HG02943 (cell line): ENCODE measurements at regions not wholly inside any gene's neighbourhood (a gene's known extent, or its start where the extent isn't known, plus 50 kb on each side); places are given as distances from the start of the nearest gene placed in this dataset.

Experiments used
- ATAC-seq: cut with Tn5 transposase; IDR thresholded peaks from one replicate; pipeline ENCODE4 v1.9.1; 2021; ENCODE audit warnings: mild to moderate bottlenecking, low read depth, moderate library complexity; ENCODE audit not compliant: unreplicated experiment

DNA sequence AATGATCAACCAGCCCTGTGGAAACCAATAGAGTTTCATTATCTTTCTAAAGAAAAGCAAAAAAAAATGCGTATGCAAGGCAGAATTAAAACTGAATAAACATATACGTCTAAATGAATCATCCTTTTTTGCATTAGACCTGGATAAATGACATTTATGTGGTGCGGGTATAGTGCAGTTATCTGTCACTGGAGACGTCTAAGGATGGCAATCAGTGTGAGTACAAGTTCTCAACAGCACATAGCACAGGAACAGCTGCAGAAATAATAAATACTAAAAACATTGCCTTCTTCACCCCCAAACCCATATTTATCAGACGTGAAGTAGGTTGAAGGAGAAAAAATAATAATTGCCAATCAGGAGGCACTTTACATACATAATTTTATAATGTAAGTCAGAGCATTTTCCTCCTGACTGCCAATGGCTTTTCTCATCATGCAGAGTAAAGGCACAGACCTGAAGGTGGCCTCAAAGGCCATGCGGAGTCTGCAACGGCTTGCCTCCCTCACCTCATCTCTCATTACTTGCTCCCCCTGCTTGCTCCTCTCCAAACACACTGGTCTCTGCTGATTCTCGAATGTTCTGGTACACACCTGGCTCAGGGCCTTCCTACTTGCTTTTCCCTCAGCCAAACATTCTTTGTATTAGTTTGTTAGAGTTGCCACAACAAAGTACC lies 574.7 kb upstream of the PLXNA2 start:
- ATAC-seq = no peak

GRCh38 chr1:208820580-208821212 lies 576.5 kb upstream of the PLXNA2 start:
- no peak for ATAC-seq

DNA sequence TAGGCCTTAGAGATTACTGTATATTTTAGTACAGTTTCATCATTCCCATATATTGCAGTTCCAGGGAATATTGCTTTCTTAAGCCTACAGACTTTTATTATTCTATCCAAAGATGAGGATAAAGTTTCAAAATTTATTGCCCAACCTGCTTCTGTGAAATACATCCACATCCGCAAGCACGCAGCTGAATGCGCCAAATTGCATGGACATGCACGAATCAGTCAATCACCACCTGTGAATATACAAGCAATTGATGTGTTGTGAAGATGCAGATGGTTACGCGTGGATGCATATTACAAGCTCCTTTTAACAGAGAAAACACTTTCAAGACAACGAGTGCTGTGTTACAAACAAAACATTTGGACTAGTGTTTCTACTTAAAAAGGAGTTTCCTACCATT lies 577.8 kb upstream of the PLXNA2 start:
- ATAC-seq = no peak

DNA sequence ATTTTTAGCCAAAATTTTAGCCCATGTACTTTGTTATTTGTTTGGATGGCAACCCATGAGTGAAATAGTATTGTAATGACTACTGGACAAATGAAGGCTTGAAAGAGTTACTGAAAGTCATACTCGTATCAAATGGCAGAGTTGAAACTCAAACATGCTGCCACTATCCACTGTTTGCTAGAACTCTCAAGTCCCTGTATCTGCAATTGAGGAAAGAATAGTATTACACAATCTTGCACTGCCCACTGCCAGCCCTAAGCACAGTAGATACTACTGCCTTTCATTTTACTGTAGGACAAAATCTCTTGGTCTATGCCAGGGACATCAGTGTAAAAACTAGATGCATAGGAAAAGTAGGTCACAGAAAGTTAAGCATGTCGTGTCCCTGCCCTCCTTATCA lies 581.1 kb upstream of the PLXNA2 start:
- no peak for ATAC-seq

- no peak for ATAC-seq
Observed at GRCh38 chr1:208829595-208829994, 585.4 kb upstream of the PLXNA2 start.

GRCh38 chr1:208834381-208835096 lies 590.4 kb upstream of the PLXNA2 start:
- no peak for ATAC-seq

DNA sequence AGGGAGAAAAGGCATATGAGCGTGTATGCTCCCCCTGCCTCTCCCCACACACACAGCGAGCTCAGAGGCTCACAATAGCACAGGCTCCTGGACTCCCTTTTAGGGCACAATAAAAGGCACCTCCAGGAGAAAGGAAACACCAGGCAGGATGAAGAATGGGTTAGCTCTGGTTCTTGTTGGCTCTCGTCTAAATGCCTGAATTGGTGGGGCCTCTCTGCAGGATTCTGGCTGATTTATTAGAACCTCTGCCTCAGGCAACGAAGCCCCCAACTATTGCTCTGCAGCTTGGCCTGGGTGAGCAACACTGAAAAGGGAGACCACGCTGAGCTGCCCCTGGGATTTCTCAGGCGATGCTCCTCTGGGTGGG lies 590.9 kb upstream of the PLXNA2 start:
- ATAC-seq = no peak

DNA sequence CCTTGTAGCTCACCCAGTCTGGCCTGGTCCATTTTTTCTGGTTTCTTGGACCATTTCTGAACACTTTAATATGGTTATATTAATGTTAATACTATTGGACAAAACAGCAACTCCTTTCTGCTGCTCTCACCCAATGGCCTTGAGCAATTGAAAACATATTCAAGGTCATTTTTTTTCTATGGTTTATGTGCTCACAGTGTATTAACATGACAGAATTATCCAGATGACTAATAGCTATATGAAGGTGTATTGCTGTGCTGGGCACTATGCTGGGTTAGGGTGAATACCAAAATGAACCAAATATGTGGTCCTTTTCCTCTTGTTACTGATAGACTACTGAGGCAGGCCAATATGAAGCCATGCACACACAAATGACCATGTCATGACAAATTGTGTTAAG lies 591.6 kb upstream of the PLXNA2 start:
- ATAC-seq = no peak

DNA sequence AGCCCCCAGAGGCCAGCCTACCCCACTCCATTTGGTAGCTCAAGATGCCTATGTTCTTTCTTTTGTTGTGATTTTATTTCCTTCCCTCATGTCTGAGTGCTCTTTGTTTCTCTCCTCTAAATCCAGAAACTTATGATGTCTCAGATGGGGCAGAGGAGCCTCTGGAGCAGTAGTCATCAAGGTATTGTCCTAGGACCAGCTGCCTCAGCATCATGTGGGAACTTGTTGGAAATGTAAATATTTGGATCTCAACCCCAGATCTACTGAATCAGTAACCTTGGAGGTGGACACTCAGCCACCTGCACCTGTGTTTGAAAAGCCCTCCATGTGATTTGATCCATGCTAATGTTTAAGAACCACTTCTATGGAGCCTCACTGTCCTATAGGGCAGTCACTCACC lies 593.1 kb upstream of the PLXNA2 start:
- no peak for ATAC-seq

DNA sequence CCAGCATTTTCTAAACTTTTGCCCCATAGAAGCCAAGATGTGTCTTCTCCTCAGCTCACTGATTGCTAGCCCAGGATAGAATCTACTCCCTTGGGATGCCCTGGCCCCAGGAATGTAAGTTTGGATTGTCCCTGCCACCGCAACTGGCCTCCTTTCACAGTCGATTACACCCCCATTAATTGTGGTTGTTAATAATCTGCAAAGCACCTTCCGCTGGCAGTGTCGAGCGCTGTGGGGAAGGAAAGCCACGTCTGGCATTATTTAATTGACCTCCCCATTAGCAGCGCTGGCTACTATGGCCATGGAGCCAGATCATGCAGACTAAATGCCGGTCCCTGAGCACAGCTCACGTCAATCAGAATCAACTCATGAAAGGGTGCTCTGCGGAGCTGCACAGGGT lies 597.3 kb upstream of the PLXNA2 start:
- no peak for ATAC-seq

DNA sequence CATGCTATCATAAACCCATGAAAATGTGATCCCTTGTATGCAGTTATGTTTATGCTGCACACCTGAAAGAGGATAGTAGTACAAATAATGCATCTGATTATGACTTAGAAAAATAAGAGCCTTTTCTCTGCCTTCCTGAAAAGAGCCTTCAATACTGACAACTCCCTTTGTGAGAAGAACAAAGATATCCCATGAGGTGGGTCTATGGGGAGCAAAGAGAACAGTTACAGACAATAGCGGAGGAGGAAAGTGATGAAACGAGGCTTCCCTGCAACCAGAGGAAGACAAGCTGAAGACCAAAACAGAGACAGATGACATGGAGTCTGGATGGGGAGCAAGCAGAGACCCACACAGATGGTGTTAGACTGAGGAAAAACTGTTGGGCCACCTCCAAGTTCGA lies 598.3 kb upstream of the PLXNA2 start:
- ATAC-seq = no peak

- no peak for ATAC-seq
Observed at GRCh38 chr1:208844158-208844557, 600.0 kb upstream of the PLXNA2 start.

DNA sequence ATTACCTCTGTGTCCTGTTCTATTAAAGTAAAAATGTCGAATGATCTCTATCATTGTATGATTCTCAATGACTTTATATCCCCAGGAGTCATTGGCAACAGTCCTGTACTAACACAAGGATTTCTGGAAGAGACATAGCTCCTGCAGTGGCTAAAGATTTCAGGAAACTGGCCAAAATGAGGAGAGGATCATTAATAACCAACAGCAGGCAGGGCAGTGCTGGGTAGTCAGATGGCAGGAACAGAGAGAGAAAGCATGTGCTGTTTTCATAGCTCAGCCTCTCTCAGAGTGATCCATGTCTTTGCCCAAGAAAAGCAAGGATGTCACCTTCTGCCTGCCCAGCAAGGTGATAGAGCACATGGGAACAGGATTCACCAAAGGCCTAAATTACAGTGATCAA lies 604.7 kb upstream of the PLXNA2 start:
- ATAC-seq = no peak

DNA sequence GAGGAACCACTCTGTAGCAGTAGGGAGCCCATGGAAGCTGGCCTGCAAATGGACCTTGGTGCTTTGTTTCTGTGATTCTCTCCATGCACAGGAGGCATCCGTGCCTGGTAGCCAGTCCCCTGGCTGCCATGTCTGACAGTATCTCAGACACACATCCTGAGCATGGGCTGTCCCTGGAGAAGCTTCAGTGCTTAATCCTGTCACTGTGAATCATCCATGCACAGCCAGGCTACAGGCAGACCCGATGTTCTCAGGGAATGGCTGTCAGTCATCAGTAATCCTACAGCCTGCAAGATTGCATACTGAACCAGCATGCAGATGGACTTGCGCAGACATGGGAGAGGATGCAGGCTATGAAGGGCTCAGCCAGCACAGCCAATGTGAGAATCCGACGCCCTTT lies 606.3 kb upstream of the PLXNA2 start:
- ATAC-seq = no peak

- no peak for ATAC-seq
Observed at GRCh38 chr1:208851366-208851765, 607.2 kb upstream of the PLXNA2 start.

DNA sequence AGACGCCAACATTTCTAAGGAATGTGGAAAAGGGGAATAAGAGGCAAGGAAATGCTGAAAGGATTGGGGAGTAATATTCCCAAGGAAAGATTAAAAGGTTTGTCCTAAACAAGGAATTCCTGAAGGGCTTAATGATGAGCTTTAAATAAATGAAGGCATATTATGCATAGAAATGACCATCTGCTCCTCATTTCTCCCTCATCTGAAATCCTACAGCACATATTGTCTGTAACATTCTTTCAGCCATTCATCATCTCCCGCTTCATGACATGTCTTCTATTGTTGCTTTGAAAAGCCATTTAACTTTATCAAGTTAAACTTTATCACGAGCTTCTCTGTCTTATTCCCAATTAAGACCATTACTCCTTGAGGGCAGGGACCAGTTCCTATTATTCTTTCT lies 608.7 kb upstream of the PLXNA2 start:
- no peak for ATAC-seq

- ATAC-seq = no peak
Observed at GRCh38 chr1:208855403-208855802, 611.2 kb upstream of the PLXNA2 start.

DNA sequence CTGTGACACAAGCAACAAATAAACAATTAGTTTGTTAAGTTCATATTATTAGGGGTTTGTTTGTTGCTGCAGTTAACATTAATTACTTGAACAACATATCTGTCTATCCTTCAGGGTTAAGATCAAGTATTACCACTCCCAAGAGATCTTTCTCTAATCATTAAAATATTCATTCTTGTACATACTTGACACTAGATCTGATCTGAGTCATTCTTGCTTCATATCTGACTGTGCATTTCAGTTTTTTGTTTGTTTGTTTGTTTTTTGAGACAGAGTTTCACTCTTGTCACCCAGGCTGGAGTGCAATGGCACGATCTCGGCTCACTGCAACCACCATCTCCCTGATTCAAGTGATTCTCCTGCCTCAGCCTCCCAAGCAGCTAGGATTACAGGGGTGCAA lies 613.3 kb upstream of the PLXNA2 start:
- ATAC-seq = no peak

- ATAC-seq = no peak
Observed at GRCh38 chr1:208858738-208859137, 614.6 kb upstream of the PLXNA2 start.

DNA sequence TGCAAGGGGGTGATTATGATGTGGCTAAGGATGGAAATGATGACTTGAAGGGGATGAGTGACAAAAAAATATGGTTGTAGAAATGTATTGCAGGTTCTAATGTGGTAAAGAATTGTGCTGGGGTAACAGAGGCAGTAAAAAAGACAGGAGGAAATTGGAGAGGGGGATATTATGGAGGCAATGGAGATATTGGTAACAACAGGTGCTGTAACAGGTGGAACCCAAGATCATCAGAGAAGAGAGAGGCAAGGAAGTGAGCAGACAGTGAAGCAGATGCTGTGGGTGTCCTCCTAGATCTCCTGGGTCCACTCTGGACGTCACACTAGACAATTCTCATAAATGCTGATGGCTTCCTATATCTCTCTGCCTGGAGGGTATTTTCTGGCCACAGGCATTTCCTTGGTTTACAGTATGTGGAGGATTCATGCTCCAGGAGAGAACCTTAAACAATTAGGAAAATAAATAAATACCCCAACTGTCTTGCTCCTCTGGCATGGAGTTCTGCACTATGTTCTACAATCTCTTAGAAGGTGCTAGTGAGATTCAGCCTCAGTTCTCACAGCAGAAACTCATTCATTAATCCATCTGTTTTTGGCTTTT lies 620.3 kb upstream of the PLXNA2 start:
- ATAC-seq = no peak

DNA sequence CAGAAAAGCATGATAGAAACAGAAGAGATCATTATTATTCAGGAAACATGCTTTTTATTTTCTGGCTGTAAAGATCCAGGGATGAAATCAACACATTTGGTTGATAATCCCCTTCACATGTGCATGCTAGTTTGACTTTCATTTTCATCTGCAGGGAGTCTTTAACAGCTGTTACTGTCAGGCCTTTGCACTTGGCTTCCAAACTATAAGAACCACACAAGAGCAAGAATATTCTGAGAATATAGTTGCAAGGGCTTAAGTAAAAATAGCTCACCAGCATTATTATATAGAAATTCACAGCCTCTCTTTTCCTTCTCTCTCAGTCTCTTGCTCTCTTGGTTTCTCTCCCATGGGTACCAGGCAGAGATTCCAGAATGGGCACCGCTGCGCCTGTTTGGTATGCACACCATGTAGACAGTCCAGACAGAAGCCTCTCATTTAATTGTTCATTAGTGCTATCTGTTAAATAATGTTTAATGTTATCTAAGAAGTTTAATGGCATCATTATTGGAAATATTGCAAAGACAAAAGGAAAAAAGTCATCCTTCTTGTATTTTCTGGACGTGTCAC lies 622.3 kb upstream of the PLXNA2 start:
- ATAC-seq = no peak
